ENCODE measurements at regions not wholly inside any gene's neighbourhood (a gene's known extent, or its start where the extent isn't known, plus 50 kb on each side); places are given as distances from the start of the nearest gene placed in this dataset.
"Not testable (repeated sequence)": the region's sequence is repeated elsewhere in the genome, so short reads cannot be mapped to it uniquely, and the experiment has no call there.

DNA sequence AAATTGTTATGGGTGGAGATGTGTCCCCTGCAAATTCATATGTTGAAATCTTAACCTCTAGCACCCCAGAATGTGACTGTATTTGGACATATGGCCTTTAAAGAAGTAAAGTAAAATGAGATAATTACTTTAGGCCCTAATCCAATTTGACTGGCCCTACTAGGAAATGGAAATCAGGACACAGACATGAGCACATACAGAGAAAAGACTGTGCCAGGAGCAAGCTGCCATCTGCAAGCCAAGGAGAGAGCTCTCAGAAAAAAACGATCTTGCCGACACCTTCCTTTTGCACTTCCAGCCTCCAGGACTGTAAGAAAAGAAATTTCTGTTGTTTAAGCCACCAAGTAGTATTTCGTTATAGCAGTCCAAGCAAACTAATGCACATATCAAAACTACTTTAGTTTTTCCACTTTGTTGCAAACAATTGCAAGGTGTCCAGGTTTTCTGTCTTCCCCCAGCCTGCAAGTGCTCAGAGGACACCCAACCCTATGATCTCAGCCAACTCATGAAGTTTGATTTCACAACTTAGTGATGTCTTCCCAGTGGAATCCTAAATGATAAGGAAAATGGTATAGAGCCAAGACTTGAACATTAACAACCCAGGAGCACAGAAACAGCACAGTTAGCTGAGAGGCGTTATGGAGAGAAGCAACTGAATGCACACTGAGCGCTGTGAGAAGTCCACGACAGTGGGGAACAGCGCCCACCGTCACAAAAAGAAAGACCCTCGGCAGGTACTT lies 351.2 kb downstream of the BCL2L11 start:
- not testable (repeated sequence) for H3K79me1 ChIP-seq (ENCODE audit: low read length); H3K79me2 ChIP-seq (ENCODE audit: control insufficient read depth, insufficient read depth, low read length, poor library complexity); H3K9ac ChIP-seq (ENCODE audit: low read length); H4K91ac ChIP-seq (ENCODE audit: low read depth, low read length); H3K36me3 ChIP-seq (ENCODE audit: control insufficient read depth in 1 of 2, insufficient read depth in 2 of 2, low read length in 2 of 2); H3K23ac ChIP-seq (ENCODE audit: low read length); H4K8ac ChIP-seq (ENCODE audit: low read depth, low read length); H3K4me2 ChIP-seq (ENCODE audit: low read length); DNase-seq; H2AFZ ChIP-seq (ENCODE audit: insufficient read depth, low read length, poor library complexity); H3K4me3 ChIP-seq (ENCODE audit: low read depth, low read length); H3K14ac ChIP-seq (ENCODE audit: low read length); H2BK5ac ChIP-seq (ENCODE audit: low read depth, low read length, poor library complexity); H3K27ac ChIP-seq (ENCODE audit: low read depth, low read length); H3K4me1 ChIP-seq (ENCODE audit: control insufficient read depth in 1 of 2, insufficient read depth in 2 of 2, low read length in 2 of 2); H3K9me3 ChIP-seq (ENCODE audit: insufficient read depth, low read depth, low read length); H2BK120ac ChIP-seq (ENCODE audit: insufficient read depth, low read length, poor library complexity); H3K27me3 ChIP-seq (ENCODE audit: insufficient read depth, low read length); H3K18ac ChIP-seq (ENCODE audit: low read length); H2AK5ac ChIP-seq (ENCODE audit: low read length); H2BK12ac ChIP-seq (ENCODE audit: low read length); H4K12ac ChIP-seq (ENCODE audit: low read depth, low read length); H3K4ac ChIP-seq (ENCODE audit: low read depth, low read length)
- no CpG with 5 or more reads among the region's 9 CpGs for WGBS (ENCODE audit: extremely low coverage, insufficient coverage, insufficient read length)

DNA sequence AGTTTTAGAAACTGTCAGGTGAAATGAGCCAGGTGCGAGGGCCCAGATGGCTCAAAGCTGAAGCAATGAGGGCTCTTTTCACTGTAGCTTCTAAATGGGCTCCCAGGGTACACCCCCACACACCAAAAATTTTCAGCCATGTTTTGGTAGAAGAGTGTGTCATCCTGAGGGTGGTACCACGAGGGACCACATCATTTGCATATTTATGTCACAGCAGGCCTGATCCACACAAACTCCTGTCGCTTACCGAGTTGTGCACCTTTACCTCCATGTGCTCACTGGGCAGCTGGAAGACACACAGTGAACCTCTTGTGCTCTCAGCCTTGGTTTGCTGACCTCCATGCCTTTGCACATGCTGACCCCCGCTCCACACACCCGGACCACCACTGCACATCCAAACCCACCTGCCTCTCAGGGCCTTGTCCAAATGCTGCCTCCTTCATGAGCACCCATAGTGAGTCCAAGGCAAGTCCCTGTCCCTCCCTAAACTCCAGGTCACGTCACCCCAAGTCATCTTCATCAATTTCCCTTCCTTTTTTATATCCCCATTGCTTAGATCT lies 352.2 kb downstream of the BCL2L11 start:
- H2AK5ac ChIP-seq (ENCODE audit: low read length); DNase-seq; H2BK12ac ChIP-seq (ENCODE audit: low read length); H3K4me3 ChIP-seq (ENCODE audit: low read depth, low read length); H3K4ac ChIP-seq (ENCODE audit: low read depth, low read length); H3K79me1 ChIP-seq (ENCODE audit: low read length); H3K36me3 ChIP-seq (ENCODE audit: control insufficient read depth in 1 of 2, insufficient read depth in 2 of 2, low read length in 2 of 2); H2BK5ac ChIP-seq (ENCODE audit: low read depth, low read length, poor library complexity); H3K27me3 ChIP-seq (ENCODE audit: insufficient read depth, low read length); H3K9me3 ChIP-seq (ENCODE audit: insufficient read depth, low read depth, low read length); H4K8ac ChIP-seq (ENCODE audit: low read depth, low read length); H3K4me1 ChIP-seq (ENCODE audit: control insufficient read depth in 1 of 2, insufficient read depth in 2 of 2, low read length in 2 of 2); H3K23ac ChIP-seq (ENCODE audit: low read length); H3K4me2 ChIP-seq (ENCODE audit: low read length); H3K27ac ChIP-seq (ENCODE audit: low read depth, low read length); H4K91ac ChIP-seq (ENCODE audit: low read depth, low read length); H2BK120ac ChIP-seq (ENCODE audit: insufficient read depth, low read length, poor library complexity); H3K14ac ChIP-seq (ENCODE audit: low read length); H3K9ac ChIP-seq (ENCODE audit: low read length); H3K18ac ChIP-seq (ENCODE audit: low read length); H2AFZ ChIP-seq (ENCODE audit: insufficient read depth, low read length, poor library complexity); H4K12ac ChIP-seq (ENCODE audit: low read depth, low read length); H3K79me2 ChIP-seq (ENCODE audit: control insufficient read depth, insufficient read depth, low read length, poor library complexity): not testable (repeated sequence)
- no CpG with 5 or more reads among the region's 7 CpGs for WGBS (ENCODE audit: extremely low coverage, insufficient coverage, insufficient read length)

DNA sequence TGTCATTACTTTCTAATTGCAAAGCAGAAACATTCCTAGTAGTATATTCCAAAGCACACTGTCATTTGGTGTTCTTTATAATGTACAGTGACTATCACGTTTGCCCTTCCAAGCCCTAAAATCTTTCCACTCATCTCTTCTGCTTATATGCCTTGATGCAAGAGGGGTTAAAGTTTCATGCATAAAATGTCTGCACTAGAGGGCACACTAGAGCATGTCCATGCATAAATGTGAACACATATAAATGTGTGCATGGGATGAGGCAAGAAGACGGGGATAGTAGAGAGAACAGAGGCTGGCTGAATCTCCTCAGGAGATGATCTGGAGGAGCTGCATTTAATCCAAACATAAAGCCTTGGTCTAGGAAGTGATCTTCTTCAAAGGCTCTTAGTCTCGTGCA lies 352.8 kb downstream of the BCL2L11 start:
- H2BK120ac ChIP-seq (ENCODE audit: insufficient read depth, low read length, poor library complexity); H3K9me3 ChIP-seq (ENCODE audit: insufficient read depth, low read depth, low read length); H2AK5ac ChIP-seq (ENCODE audit: low read length); H3K4me2 ChIP-seq (ENCODE audit: low read length); DNase-seq; H3K27ac ChIP-seq (ENCODE audit: low read depth, low read length); H2AFZ ChIP-seq (ENCODE audit: insufficient read depth, low read length, poor library complexity); H3K79me2 ChIP-seq (ENCODE audit: control insufficient read depth, insufficient read depth, low read length, poor library complexity); H3K23ac ChIP-seq (ENCODE audit: low read length); H4K12ac ChIP-seq (ENCODE audit: low read depth, low read length); H2BK5ac ChIP-seq (ENCODE audit: low read depth, low read length, poor library complexity); H3K18ac ChIP-seq (ENCODE audit: low read length); H3K4ac ChIP-seq (ENCODE audit: low read depth, low read length); H3K36me3 ChIP-seq (ENCODE audit: control insufficient read depth in 1 of 2, insufficient read depth in 2 of 2, low read length in 2 of 2); H3K4me1 ChIP-seq (ENCODE audit: control insufficient read depth in 1 of 2, insufficient read depth in 2 of 2, low read length in 2 of 2); H3K14ac ChIP-seq (ENCODE audit: low read length); H4K8ac ChIP-seq (ENCODE audit: low read depth, low read length); H3K79me1 ChIP-seq (ENCODE audit: low read length); H3K9ac ChIP-seq (ENCODE audit: low read length); H3K4me3 ChIP-seq (ENCODE audit: low read depth, low read length); H4K91ac ChIP-seq (ENCODE audit: low read depth, low read length); H2BK12ac ChIP-seq (ENCODE audit: low read length); H3K27me3 ChIP-seq (ENCODE audit: insufficient read depth, low read length): not testable (repeated sequence)
- WGBS (ENCODE audit: extremely low coverage, insufficient coverage, insufficient read length) = no CpG with 5 or more reads among the region's 3 CpGs

DNA sequence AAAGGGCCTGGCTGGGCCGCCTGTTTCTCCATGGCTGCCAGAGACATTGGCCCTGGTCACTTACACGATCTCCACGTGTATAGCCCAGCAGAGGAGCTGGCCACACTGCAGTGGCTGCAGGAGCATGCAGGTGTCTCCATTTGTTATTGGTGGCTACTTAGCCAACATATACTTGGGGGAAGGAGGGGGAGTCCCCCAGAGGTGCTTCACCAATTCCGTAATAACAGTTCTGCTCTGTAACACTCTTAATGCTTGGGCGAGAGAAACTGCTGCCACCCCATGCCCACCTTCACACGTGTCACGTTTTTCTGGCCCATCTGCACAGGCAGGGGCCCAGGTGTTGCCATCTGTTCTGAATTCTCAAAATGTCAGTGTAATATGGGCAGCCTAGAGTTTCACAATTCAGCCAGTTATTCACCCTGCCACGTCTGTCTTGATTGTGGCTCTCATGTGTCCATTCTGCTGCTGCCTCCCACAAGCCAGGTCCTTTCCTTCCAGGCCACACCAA lies 353.5 kb downstream of the BCL2L11 start:
- not testable (repeated sequence) for H3K4me2 ChIP-seq (ENCODE audit: low read length); H3K18ac ChIP-seq (ENCODE audit: low read length); H4K12ac ChIP-seq (ENCODE audit: low read depth, low read length); H3K36me3 ChIP-seq (ENCODE audit: control insufficient read depth in 1 of 2, insufficient read depth in 2 of 2, low read length in 2 of 2); H4K91ac ChIP-seq (ENCODE audit: low read depth, low read length); H3K9me3 ChIP-seq (ENCODE audit: insufficient read depth, low read depth, low read length); H3K27me3 ChIP-seq (ENCODE audit: insufficient read depth, low read length); H4K8ac ChIP-seq (ENCODE audit: low read depth, low read length); H2AFZ ChIP-seq (ENCODE audit: insufficient read depth, low read length, poor library complexity); H2BK12ac ChIP-seq (ENCODE audit: low read length); H3K79me2 ChIP-seq (ENCODE audit: control insufficient read depth, insufficient read depth, low read length, poor library complexity); H3K79me1 ChIP-seq (ENCODE audit: low read length); H3K4me3 ChIP-seq (ENCODE audit: low read depth, low read length); H2BK120ac ChIP-seq (ENCODE audit: insufficient read depth, low read length, poor library complexity); DNase-seq; H3K9ac ChIP-seq (ENCODE audit: low read length); H3K4me1 ChIP-seq (ENCODE audit: control insufficient read depth in 1 of 2, insufficient read depth in 2 of 2, low read length in 2 of 2); H3K27ac ChIP-seq (ENCODE audit: low read depth, low read length); H2AK5ac ChIP-seq (ENCODE audit: low read length); H3K23ac ChIP-seq (ENCODE audit: low read length); H2BK5ac ChIP-seq (ENCODE audit: low read depth, low read length, poor library complexity); H3K14ac ChIP-seq (ENCODE audit: low read length); H3K4ac ChIP-seq (ENCODE audit: low read depth, low read length)
- no CpG with 5 or more reads among the region's 8 CpGs for WGBS (ENCODE audit: extremely low coverage, insufficient coverage, insufficient read length)
